ENCODE measurements at regions not wholly inside any gene's neighbourhood (a gene's known extent, or its start where the extent isn't known, plus 50 kb on each side); places are given as distances from the start of the nearest gene placed in this dataset.

DNA sequence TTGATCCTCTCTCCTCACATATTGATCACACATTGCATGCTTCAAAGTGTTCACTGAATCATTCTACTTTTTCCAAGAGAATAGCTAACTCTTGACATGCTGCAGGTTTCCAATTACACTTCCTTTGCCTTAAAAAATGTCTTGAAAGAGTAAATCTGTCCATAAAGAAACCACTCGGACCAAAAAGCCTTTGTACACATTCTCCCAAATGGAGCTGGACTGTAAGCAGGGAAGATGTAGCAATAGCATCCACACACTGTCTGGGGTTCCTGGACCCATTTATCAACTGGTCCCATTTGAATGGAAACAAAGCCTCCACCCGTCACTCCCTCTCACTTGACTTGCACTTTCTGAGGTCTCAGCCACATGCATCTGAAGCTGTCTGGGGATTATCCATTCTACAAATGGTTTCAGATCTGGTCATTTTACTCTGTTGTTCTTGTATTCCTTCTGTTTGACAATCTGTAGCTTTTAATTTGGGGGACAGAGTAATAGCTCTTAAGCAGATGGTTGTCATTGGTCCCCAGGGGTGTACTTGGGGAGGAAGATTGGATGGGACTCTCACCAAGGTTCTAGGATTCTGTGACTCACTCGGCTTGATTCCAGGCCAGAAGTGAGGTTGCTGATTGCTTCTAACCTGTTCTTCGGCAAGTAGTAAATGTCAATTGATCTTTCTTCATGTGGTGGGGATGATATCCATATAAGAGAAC, 203.5 kb downstream of the HIBADH start:
- TF ChIP-seq, protein P1, sequence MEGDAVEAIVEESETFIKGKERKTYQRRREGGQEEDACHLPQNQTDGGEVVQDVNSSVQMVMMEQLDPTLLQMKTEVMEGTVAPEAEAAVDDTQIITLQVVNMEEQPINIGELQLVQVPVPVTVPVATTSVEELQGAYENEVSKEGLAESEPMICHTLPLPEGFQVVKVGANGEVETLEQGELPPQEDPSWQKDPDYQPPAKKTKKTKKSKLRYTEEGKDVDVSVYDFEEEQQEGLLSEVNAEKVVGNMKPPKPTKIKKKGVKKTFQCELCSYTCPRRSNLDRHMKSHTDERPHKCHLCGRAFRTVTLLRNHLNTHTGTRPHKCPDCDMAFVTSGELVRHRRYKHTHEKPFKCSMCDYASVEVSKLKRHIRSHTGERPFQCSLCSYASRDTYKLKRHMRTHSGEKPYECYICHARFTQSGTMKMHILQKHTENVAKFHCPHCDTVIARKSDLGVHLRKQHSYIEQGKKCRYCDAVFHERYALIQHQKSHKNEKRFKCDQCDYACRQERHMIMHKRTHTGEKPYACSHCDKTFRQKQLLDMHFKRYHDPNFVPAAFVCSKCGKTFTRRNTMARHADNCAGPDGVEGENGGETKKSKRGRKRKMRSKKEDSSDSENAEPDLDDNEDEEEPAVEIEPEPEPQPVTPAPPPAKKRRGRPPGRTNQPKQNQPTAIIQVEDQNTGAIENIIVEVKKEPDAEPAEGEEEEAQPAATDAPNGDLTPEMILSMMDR (conservative IDR thresholded peaks at IDR 0.05; ENCODE audit: low read depth, low read length): no peak
- TF ChIP-seq EZH2 (IDR thresholded peaks at IDR 0.05; ENCODE audit: low read length, unreplicated experiment): no peak
- TF ChIP-seq EZH2phosphoT487 (IDR thresholded peaks at IDR 0.05; ENCODE audit: borderline replicate concordance, low read length): no peak
